Suprapubic skin (tissue), 4 donors: ENCODE measurements at regions not wholly inside any gene's neighbourhood (a gene's known extent, or its start where the extent isn't known, plus 50 kb on each side); places are given as distances from the start of the nearest gene placed in this dataset.

Experiments
- DNase-seq, 2 donors: peaks; one replicate each; pipeline ENCODE4 v3.0.0-alpha.2; 2019; ENCODE audit warnings: low spot score in 2 of 2
- H3K27ac ChIP-seq: fragments of 200-600 bp; sonication (generic); one replicate; pipeline ENCODE4 v1.5.1; 2019
- H3K27me3 ChIP-seq: fragments of 200-600 bp; sonication (generic); one replicate; pipeline ENCODE4 v1.5.1; 2019
- H3K36me3 ChIP-seq: fragments of 200-600 bp; sonication (generic); one replicate; pipeline ENCODE4 v1.5.1; 2019
- H3K4me1 ChIP-seq: fragments of 200-600 bp; sonication (generic); one replicate; pipeline ENCODE4 v1.5.1; 2019
- H3K4me3 ChIP-seq: fragments of 200-600 bp; sonication (generic); one replicate; pipeline ENCODE4 v1.5.1; 2019; ENCODE audit warnings: mild to moderate bottlenecking
- H3K9me3 ChIP-seq: fragments of 200-600 bp; sonication (generic); one replicate; pipeline ENCODE4 v1.5.1; 2019
- EP300 ChIP-seq: sonication (generic); formaldehyde crosslinking; IDR thresholded peaks from one replicate; pipeline ENCODE4 v1.6.1; 2017; ENCODE audit warnings: antibody characterized with exemption
- POLR2A ChIP-seq, 2 donors: fragments of 450-650 bp; IDR thresholded peaks; one replicate each; pipeline ENCODE4 v1.6.1; 2017; ENCODE audit warnings: antibody characterized with exemption in 2 of 2, mild to moderate bottlenecking in 2 of 2, moderate library complexity in 2 of 2
- POLR2AphosphoS5 ChIP-seq, 3 donors: sonication (generic); formaldehyde crosslinking; IDR thresholded peaks; one replicate each; pipeline ENCODE4 v1.6.1; 2017; ENCODE audit warnings: antibody characterized with exemption in 3 of 3
- WGBS: methylation state at CpG from one replicate; pipeline ENCODE4 v1.1.5; 2018; 5-methylcytosine and 5-hydroxymethylcytosine counted together
- TF ChIP-seq, protein P1 (sequence below), 2 donors: fragments of 200-600 bp in 1 of 2; fragments of 450-650 bp in 1 of 2; sonication (generic) in 1 of 2; IDR thresholded peaks; one replicate each; pipeline ENCODE4 v1.5.1; 2016 to 2019; ENCODE audit warnings: antibody characterized with exemption in 2 of 2, mild to moderate bottlenecking in 1 of 2, moderate library complexity in 1 of 2

DNA sequence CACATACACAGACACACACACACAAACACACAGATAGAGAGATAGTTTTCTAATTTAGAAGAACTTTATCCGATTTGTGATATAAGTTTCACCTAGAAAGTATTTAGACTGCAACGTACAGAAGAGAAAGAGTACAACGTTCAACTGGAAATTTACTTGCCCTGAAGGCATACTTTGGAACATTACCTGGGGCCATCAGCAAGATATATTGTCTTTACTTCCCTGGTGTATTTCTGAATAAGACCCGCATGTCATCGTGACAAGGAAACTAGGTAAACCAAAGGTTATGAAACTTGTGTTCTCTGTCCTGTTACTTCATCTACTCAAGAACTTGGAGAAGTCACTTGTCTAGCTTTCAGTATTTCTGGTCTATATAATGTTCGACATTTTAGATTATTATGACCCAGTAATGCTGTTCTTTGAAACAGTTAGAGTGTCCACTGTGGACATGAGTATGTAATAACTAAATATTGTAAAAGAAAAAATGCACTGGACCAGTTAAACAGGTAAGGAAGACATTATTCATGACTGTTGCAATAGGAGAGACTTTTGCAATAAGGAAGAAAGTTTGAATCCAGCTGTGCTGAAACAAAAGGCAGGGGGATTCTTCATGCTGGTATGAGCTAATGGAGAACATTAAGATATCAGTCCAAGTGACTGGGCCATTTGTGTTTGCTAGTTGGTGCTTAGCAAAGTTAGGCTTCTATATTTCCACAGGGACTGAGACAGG, 1791.1 kb downstream of the MAT2B start:
- TF ChIP-seq POLR2A (IDR thresholded peaks at IDR 0.05) (no peak), POLR2AphosphoS5 (IDR thresholded peaks at IDR 0.05) (no peak), EP300 (no peak)
- TF ChIP-seq, protein P1, sequence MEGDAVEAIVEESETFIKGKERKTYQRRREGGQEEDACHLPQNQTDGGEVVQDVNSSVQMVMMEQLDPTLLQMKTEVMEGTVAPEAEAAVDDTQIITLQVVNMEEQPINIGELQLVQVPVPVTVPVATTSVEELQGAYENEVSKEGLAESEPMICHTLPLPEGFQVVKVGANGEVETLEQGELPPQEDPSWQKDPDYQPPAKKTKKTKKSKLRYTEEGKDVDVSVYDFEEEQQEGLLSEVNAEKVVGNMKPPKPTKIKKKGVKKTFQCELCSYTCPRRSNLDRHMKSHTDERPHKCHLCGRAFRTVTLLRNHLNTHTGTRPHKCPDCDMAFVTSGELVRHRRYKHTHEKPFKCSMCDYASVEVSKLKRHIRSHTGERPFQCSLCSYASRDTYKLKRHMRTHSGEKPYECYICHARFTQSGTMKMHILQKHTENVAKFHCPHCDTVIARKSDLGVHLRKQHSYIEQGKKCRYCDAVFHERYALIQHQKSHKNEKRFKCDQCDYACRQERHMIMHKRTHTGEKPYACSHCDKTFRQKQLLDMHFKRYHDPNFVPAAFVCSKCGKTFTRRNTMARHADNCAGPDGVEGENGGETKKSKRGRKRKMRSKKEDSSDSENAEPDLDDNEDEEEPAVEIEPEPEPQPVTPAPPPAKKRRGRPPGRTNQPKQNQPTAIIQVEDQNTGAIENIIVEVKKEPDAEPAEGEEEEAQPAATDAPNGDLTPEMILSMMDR (IDR thresholded peaks at IDR 0.05), result no peak
- DNase-seq, result no peak
- Histone ChIP-seq H3K36me3 (no peaks in the 10 kb centered on the region), H3K9me3 (no peaks in the 10 kb centered on the region), H3K27me3 (no peaks in the 10 kb centered on the region), H3K4me3 (no peak overlapping the region), H3K4me1 (no peaks in the 10 kb centered on the region), H3K27ac (no peak overlapping the region)
- WGBS, result 69% methylated on average over 6 of the region's 6 CpGs

DNA sequence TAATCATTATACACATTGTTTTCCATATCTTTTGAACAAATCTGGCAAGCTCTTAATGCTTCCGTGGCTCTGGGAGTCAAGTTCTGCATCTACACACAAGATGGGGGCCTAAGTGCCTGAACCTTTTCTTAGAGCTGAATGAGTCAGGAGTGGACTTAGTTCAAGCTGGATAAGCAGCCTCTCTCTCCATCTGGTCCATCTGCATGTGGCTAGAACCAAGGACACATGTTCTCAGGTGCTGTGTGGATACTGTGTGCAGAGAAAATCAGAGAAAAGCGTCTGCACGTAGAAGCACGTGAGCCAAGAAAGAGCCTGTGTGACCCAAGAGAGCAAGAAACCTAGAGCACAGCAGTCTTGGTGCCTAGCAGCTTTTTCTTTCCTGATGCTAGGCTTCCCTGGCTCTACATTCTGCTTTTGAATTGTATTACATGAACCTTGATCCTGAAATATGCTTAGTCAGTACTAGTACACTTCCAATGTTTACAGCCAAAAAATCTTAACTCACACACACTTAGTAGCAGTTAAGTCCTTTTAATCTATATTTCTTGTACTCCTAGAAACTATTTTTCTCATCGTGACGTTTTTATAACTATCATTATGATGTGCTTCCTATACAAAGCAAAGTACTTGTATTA, 1798.9 kb downstream of the MAT2B start:
- H3K4me1 ChIP-seq, result no peaks in the 10 kb centered on the region
- H3K27me3 ChIP-seq, result no peaks in the 10 kb centered on the region
- 74% methylated on average over 6 of the region's 6 CpGs for WGBS
- DNase-seq, result no peak
- no peak overlapping the region for H3K4me3 ChIP-seq
- H3K9me3 ChIP-seq, result no peaks in the 10 kb centered on the region
- no peak overlapping the region for H3K27ac ChIP-seq
- TF ChIP-seq POLR2A (IDR thresholded peaks at IDR 0.05) (no peak), EP300 (no peak), POLR2AphosphoS5 (IDR thresholded peaks at IDR 0.05) (no peak)
- TF ChIP-seq, protein P1 (IDR thresholded peaks at IDR 0.05), result no peak
- H3K36me3 ChIP-seq, result no peaks in the 10 kb centered on the region

DNA sequence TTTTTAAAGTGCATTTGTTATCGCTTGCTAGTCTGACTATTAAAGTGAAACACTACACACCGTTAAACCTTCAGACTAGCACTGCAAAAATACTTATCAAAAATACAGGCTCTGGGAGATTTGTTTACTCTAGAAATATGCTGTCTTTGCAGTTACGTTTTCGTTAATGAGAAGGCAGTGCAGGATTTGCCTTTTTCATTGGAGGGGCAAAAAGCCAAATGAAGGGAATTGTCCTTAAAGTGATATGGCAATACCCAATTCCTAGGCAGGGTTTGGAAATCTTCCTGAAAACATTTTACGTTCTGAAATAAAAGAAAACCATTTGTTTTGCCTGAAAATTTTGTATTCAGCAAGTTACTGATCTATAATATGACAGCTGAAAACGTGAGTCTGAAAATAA, 1800.2 kb downstream of the MAT2B start:
- no peak overlapping the region for H3K4me3 ChIP-seq
- no peaks in the 10 kb centered on the region for H3K4me1 ChIP-seq
- no peak for TF ChIP-seq EP300
- no peak for TF ChIP-seq POLR2AphosphoS5 (IDR thresholded peaks at IDR 0.05)
- no peak for TF ChIP-seq POLR2A (IDR thresholded peaks at IDR 0.05)
- TF ChIP-seq, protein P1 (IDR thresholded peaks at IDR 0.05), result no peak
- 71% methylated on average over 6 of the region's 6 CpGs for WGBS
- H3K9me3 ChIP-seq, result no peaks in the 10 kb centered on the region
- H3K27ac ChIP-seq, result no peak overlapping the region
- no peak for DNase-seq
- H3K27me3 ChIP-seq, result no peaks in the 10 kb centered on the region
- no peaks in the 10 kb centered on the region for H3K36me3 ChIP-seq

DNA sequence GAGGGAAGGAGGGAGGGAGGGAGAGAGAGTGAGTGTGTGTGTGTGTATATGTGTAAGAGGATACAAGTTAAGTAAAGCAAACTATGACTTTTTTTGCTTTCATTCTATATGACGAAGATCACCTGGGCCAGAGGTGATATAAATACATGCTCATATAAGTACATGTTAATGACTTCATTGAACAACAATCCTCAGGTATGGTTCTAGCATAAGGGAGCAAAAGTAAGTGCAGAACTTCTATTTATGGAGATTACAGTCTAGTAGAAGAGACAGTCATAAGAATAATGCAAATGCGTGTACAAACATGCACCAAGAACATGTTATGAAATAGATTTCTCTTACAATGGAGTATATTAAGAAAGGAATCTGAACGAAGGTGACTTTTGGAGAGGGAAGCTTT, 1804.0 kb downstream of the MAT2B start:
- H3K4me3 ChIP-seq, result no peak overlapping the region
- 67% methylated on average over 3 of the region's 3 CpGs for WGBS
- H3K36me3 ChIP-seq, result no peaks in the 10 kb centered on the region
- TF ChIP-seq POLR2A (IDR thresholded peaks at IDR 0.05), result no peak
- no peak for TF ChIP-seq POLR2AphosphoS5 (IDR thresholded peaks at IDR 0.05)
- TF ChIP-seq EP300, result no peak
- TF ChIP-seq, protein P1 (IDR thresholded peaks at IDR 0.05), result no peak
- H3K4me1 ChIP-seq, result no peaks in the 10 kb centered on the region
- DNase-seq, result no peak
- no peak overlapping the region for H3K27ac ChIP-seq
- H3K9me3 ChIP-seq, result no peaks in the 10 kb centered on the region
- H3K27me3 ChIP-seq, result no peaks in the 10 kb centered on the region

DNA sequence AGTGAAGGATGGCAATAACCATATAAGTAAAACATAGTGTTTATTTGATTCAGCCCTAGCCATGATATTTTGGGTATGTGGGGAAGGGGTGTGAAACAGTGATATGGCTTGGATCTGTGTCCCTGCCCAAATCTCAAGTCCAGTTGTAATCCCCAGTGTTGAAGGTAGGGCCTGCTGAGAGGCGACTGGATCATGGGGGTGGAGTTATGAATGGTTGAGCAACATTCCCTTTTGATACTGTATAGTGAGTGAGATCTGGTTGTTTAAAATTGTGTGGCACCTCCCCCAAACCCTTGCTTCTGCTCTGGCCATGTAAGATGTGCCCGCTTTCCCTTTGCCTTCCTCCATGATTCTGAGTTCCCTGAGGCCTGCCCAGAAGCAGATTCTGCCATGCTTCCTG, 1804.6 kb downstream of the MAT2B start:
- TF ChIP-seq EP300 (no peak), POLR2A (IDR thresholded peaks at IDR 0.05) (no peak), POLR2AphosphoS5 (IDR thresholded peaks at IDR 0.05) (no peak)
- TF ChIP-seq, protein P1 (IDR thresholded peaks at IDR 0.05), result no peak
- 87% methylated on average over 2 of the region's 2 CpGs for WGBS
- Histone ChIP-seq H3K27ac (no peak overlapping the region), H3K4me1 (no peaks in the 10 kb centered on the region), H3K9me3 (no peaks in the 10 kb centered on the region), H3K27me3 (no peaks in the 10 kb centered on the region), H3K36me3 (no peaks in the 10 kb centered on the region), H3K4me3 (no peak overlapping the region)
- DNase-seq, result no peak
